Hepatocyte (in vitro differentiated cells): ENCODE measurements at regions not wholly inside any gene's neighbourhood (a gene's known extent, or its start where the extent isn't known, plus 50 kb on each side); places are given as distances from the start of the nearest gene placed in this dataset.

ENCODE experiments used
- DNase-seq: peaks from one replicate; pipeline ENCODE4 v3.0.0-alpha.2; 2016; ENCODE audit warnings: low spot score
- H2AFZ ChIP-seq: fragments of 200-600 bp; sonication (generic); 2 replicates; pipeline ENCODE4 v1.6.0; 2016; ENCODE audit warnings: antibody characterized with exemption, mild to moderate bottlenecking
- H3K27ac ChIP-seq: fragments of 200-600 bp; sonication (generic); 2 replicates; pipeline ENCODE4 v1.5.1; 2016; ENCODE audit warnings: mild to moderate bottlenecking
- H3K27me3 ChIP-seq: fragments of 200-600 bp; sonication (generic); 2 replicates; pipeline ENCODE4 v1.6.1; 2016
- H3K36me3 ChIP-seq: fragments of 200-600 bp; sonication (generic); replicated peaks from 2 replicates; pipeline ENCODE4 v1.5.1; 2016; ENCODE audit warnings: low read depth; ENCODE audit not compliant: insufficient read depth
- H3K4me1 ChIP-seq: fragments of 200-600 bp; sonication (generic); 2 replicates; pipeline ENCODE4 v1.5.1; 2016; ENCODE audit warnings: mild to moderate bottlenecking, moderate library complexity; ENCODE audit not compliant: insufficient read depth
- H3K4me2 ChIP-seq: fragments of 200-600 bp; sonication (generic); 2 replicates; pipeline ENCODE4 v1.6.0; 2016
- H3K4me3 ChIP-seq: fragments of 200-600 bp; sonication (generic); 2 replicates; pipeline ENCODE4 v1.5.1; 2016; ENCODE audit warnings: mild to moderate bottlenecking
- H3K79me2 ChIP-seq: fragments of 200-600 bp; sonication (generic); 2 replicates; pipeline ENCODE4 v1.6.0; 2017; ENCODE audit warnings: mild to moderate bottlenecking
- H3K9me2 ChIP-seq: fragments of 200-600 bp; sonication (generic); replicated peaks from 2 replicates; pipeline ENCODE4 v1.6.0; 2017; ENCODE audit warnings: mild to moderate bottlenecking; ENCODE audit not compliant: insufficient read depth
- H3K9me3 ChIP-seq: fragments of 200-600 bp; sonication (generic); 2 replicates; pipeline ENCODE4 v1.5.1; 2016; ENCODE audit warnings: low read depth, mild to moderate bottlenecking
- H4K20me1 ChIP-seq: fragments of 200-600 bp; sonication (generic); 2 replicates; pipeline ENCODE4 v1.6.0; 2016; ENCODE audit warnings: mild to moderate bottlenecking; ENCODE audit not compliant: insufficient read depth, poor library complexity, severe bottlenecking
- EZH2 ChIP-seq: fragments of 200-600 bp; sonication (generic); IDR thresholded peaks from 2 replicates; pipeline ENCODE4 v1.6.1; 2016; ENCODE audit warnings: antibody characterized with exemption, mild to moderate bottlenecking, borderline replicate concordance
- EZH2phosphoT487 ChIP-seq: fragments of 200-600 bp; sonication (generic); IDR thresholded peaks from one replicate; pipeline ENCODE4 v1.6.1; 2018; ENCODE audit warnings: antibody characterized with exemption, mild to moderate bottlenecking, low read depth, moderate library complexity; ENCODE audit not compliant: unreplicated experiment, severe bottlenecking
- WGBS: methylation state at CpG from one replicate; pipeline ENCODE4 v1.1.6; 2016; ENCODE audit warnings: low lambda C conversion rate; ENCODE audit errors: missing lambda C conversion rate; 5-methylcytosine and 5-hydroxymethylcytosine counted together
- TF ChIP-seq, protein P1 (sequence below): fragments of 200-600 bp; sonication (generic); IDR thresholded peaks from 2 replicates; pipeline ENCODE4 v1.5.1; 2016; ENCODE audit warnings: antibody characterized with exemption, mild to moderate bottlenecking; ENCODE audit not compliant: poor library complexity

DNA sequence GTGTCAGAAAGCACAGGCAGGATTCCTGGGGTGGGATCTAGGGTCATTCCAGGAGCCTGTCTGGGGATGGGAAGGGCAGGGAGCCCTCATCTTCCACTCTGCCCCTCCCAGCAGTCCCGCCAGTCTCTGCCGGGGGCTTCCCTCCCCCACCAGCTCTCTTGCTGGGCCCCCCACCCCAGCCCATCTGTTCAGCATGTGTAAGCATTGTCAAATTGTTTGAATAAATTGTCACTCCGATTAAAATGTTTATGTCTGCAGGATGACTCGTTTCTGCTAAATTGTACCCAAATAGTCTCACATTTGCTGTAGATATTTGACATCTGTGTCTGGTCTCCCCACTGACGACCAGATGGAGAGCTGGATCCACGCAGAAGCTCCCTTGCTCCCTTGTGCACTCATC, 257.6 kb downstream of the ANKRD60 start:
- Histone ChIP-seq H3K27me3 (no peaks in the 10 kb centered on the region), H3K4me3 (no peak overlapping the region), H3K9me2 (no peaks in the 10 kb centered on the region), H3K4me2 (no peak overlapping the region), H3K36me3 (no peaks in the 10 kb centered on the region), H3K27ac (no peak overlapping the region), H4K20me1 (no peaks in the 10 kb centered on the region), H2AFZ (no peak overlapping the region), H3K9me3 (no peaks in the 10 kb centered on the region), H3K79me2 (no peaks in the 10 kb centered on the region), H3K4me1 (no peaks in the 10 kb centered on the region)
- DNase-seq, result no peak
- no peak for TF ChIP-seq EZH2phosphoT487
- no peak for TF ChIP-seq EZH2
- TF ChIP-seq, protein P1, sequence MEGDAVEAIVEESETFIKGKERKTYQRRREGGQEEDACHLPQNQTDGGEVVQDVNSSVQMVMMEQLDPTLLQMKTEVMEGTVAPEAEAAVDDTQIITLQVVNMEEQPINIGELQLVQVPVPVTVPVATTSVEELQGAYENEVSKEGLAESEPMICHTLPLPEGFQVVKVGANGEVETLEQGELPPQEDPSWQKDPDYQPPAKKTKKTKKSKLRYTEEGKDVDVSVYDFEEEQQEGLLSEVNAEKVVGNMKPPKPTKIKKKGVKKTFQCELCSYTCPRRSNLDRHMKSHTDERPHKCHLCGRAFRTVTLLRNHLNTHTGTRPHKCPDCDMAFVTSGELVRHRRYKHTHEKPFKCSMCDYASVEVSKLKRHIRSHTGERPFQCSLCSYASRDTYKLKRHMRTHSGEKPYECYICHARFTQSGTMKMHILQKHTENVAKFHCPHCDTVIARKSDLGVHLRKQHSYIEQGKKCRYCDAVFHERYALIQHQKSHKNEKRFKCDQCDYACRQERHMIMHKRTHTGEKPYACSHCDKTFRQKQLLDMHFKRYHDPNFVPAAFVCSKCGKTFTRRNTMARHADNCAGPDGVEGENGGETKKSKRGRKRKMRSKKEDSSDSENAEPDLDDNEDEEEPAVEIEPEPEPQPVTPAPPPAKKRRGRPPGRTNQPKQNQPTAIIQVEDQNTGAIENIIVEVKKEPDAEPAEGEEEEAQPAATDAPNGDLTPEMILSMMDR, result no peak
- 54% methylated on average over 5 of the region's 6 CpGs for whole genome bisulfite sequencing

DNA sequence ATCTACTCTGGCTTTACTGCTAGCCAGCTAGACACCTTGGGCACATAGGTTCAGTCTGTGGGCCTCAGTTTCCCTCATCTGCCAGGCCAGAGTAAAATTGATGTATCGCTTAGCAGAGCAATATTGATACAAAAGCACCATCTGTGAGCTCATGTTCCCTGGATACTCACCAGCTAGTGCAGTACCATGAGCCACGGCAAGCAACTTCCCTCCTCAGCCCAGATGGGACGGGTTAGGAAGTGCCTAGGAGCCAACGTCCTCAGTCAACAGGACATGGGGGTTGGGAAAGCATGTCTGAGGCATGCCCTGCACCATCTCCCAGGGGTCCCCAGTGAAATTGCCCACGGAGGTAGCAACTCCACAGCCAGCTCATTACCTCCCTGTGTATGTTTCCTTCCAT, 258.3 kb downstream of the ANKRD60 start:
- Histone ChIP-seq H4K20me1 (no peaks in the 10 kb centered on the region), H3K4me2 (no peak overlapping the region), H3K36me3 (no peaks in the 10 kb centered on the region), H2AFZ (no peak overlapping the region), H3K4me1 (no peaks in the 10 kb centered on the region), H3K27me3 (no peaks in the 10 kb centered on the region), H3K79me2 (no peaks in the 10 kb centered on the region), H3K9me3 (no peaks in the 10 kb centered on the region), H3K4me3 (no peak overlapping the region), H3K27ac (no peak overlapping the region), H3K9me2 (no peaks in the 10 kb centered on the region)
- no peak for DNase-seq
- TF ChIP-seq EZH2phosphoT487, result no peak
- no peak for TF ChIP-seq EZH2
- TF ChIP-seq, protein P1, result no peak
- WGBS, result 81% methylated on average over 5 of the region's 5 CpGs

DNA sequence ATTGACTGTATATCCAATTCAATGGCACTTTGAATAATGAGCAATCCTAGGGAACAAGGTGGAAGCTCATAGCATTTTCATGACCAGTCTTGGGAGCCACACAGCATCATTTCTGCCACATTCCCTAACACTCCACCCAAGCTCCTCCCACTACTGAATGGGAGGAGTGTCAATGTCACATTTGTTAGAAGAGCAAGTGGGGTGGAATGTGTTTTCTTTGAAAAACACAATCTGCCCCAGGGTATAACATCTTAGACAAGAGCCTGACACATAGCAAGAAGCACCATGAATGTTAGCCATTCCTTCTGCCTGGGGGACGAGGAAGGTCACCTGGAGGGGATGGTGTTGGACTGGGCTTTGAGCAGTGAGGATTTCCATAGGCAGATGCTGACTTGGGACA, 258.3 kb upstream of the PMEPA1 start:
- H3K27ac ChIP-seq, result no peak overlapping the region

More for the DNA sequence above, 258.3 kb upstream of the PMEPA1 start:
- Histone ChIP-seq H3K27me3 (no peaks in the 10 kb centered on the region), H3K9me3 (no peaks in the 10 kb centered on the region), H3K36me3 (no peaks in the 10 kb centered on the region), H3K4me1 (no peaks in the 10 kb centered on the region), H3K4me2 (no peak overlapping the region), H3K4me3 (no peak overlapping the region), H4K20me1 (no peaks in the 10 kb centered on the region), H3K9me2 (no peaks in the 10 kb centered on the region), H2AFZ (no peak overlapping the region), H3K79me2 (no peaks in the 10 kb centered on the region)
- no peak for DNase-seq
- WGBS, result 81% methylated on average over 1 of the region's 1 CpG
- TF ChIP-seq EZH2 (no peak), EZH2phosphoT487 (no peak)
- TF ChIP-seq, protein P1, result no peak
